Smooth muscle cell (in vitro differentiated cells): ENCODE measurements at regions not wholly inside any gene's neighbourhood (a gene's known extent, or its start where the extent isn't known, plus 50 kb on each side); places are given as distances from the start of the nearest gene placed in this dataset.

Source experiments
- DNase-seq: peaks from one replicate; lab custom pipeline; 2025; ENCODE audit not compliant: unreplicated experiment; lab: John Stamatoyannopoulos, UW
- H2AFZ ChIP-seq: fragments of 200-600 bp; sonication (generic); 2 replicates; pipeline ENCODE4 v1.6.0; 2016; ENCODE audit warnings: antibody characterized with exemption, low read depth, mild to moderate bottlenecking
- H3F3A ChIP-seq: fragments of 200-600 bp; sonication (generic); 2 replicates; pipeline ENCODE4 v1.6.0; 2017; ENCODE audit warnings: antibody characterized with exemption, low read depth
- H3K27ac ChIP-seq: fragments of 200-600 bp; sonication (generic); 2 replicates; pipeline ENCODE4 v1.5.1; 2016; ENCODE audit warnings: low read depth, mild to moderate bottlenecking
- H3K27me3 ChIP-seq: fragments of 200-600 bp; sonication (generic); 2 replicates; pipeline ENCODE4 v1.6.1; 2016; ENCODE audit warnings: low read depth, mild to moderate bottlenecking
- H3K36me3 ChIP-seq: fragments of 200-600 bp; sonication (generic); 2 replicates; pipeline ENCODE4 v1.5.1; 2016; ENCODE audit warnings: low read depth
- H3K4me1 ChIP-seq: fragments of 200-600 bp; sonication (generic); 2 replicates; pipeline ENCODE4 v1.5.1; 2016; ENCODE audit warnings: low read depth
- H3K4me2 ChIP-seq: fragments of 200-600 bp; sonication (generic); 2 replicates; pipeline ENCODE4 v1.6.0; 2016; ENCODE audit warnings: mild to moderate bottlenecking
- H3K4me3 ChIP-seq: fragments of 200-600 bp; sonication (generic); 2 replicates; pipeline ENCODE4 v1.5.1; 2016; ENCODE audit warnings: mild to moderate bottlenecking
- H3K79me2 ChIP-seq: fragments of 200-600 bp; sonication (generic); 2 replicates; pipeline ENCODE4 v1.6.0; 2016; ENCODE audit warnings: low read depth, mild to moderate bottlenecking
- H3K9ac ChIP-seq: fragments of 200-600 bp; sonication (generic); 2 replicates; pipeline ENCODE4 v1.6.0; 2016; ENCODE audit warnings: low read depth
- H3K9me3 ChIP-seq: fragments of 200-600 bp; sonication (generic); replicated peaks from 2 replicates; pipeline ENCODE4 v1.5.1; 2016; ENCODE audit warnings: low read depth
- H4K20me1 ChIP-seq: fragments of 200-600 bp; sonication (generic); 2 replicates; pipeline ENCODE4 v1.6.0; 2016; ENCODE audit warnings: low read depth
- WGBS: methylation state at CpG from one replicate; pipeline ENCODE4 v1.1.7; 2016; ENCODE audit warnings: low lambda C conversion rate; 5-methylcytosine and 5-hydroxymethylcytosine counted together
- TF ChIP-seq, protein P1 (sequence below): fragments of 200-600 bp; sonication (generic); IDR thresholded peaks from 2 replicates; pipeline ENCODE4 v1.5.1; 2017; ENCODE audit warnings: borderline replicate concordance, mild to moderate bottlenecking, antibody characterized with exemption; ENCODE audit not compliant: insufficient read depth, poor library complexity, severe bottlenecking

DNA sequence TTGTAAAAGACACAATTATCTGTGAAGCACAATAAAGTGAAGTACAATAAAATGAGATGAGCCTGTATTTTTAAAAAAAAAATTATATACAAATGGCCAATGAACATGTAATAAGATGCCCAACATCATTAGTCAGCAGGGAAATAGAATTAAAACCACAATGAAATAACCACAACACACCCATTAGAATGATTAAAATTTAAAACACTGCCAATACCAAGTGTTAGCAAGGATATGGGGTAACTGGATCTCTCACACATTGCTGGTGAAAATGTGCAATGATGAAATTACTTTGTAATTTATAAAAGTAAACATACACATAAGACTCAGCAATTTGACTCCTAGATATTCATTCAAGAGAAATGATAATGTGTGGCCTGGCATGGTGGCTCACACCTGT, 62.8 kb downstream of the SHOC1 start:
- Histone ChIP-seq H3K27me3 (no peaks in the 10 kb centered on the region), H2AFZ (no peak overlapping the region), H4K20me1 (no peaks in the 10 kb centered on the region), H3K9me3 (no peaks in the 10 kb centered on the region), H3K79me2 (no peaks in the 10 kb centered on the region), H3K4me2 (no peak overlapping the region), H3K27ac (no peak overlapping the region), H3F3A (no peaks in the 10 kb centered on the region), H3K4me3 (no peak overlapping the region), H3K4me1 (no peaks in the 10 kb centered on the region), H3K9ac (no peak overlapping the region), H3K36me3 (no peaks in the 10 kb centered on the region)
- TF ChIP-seq, protein P1, sequence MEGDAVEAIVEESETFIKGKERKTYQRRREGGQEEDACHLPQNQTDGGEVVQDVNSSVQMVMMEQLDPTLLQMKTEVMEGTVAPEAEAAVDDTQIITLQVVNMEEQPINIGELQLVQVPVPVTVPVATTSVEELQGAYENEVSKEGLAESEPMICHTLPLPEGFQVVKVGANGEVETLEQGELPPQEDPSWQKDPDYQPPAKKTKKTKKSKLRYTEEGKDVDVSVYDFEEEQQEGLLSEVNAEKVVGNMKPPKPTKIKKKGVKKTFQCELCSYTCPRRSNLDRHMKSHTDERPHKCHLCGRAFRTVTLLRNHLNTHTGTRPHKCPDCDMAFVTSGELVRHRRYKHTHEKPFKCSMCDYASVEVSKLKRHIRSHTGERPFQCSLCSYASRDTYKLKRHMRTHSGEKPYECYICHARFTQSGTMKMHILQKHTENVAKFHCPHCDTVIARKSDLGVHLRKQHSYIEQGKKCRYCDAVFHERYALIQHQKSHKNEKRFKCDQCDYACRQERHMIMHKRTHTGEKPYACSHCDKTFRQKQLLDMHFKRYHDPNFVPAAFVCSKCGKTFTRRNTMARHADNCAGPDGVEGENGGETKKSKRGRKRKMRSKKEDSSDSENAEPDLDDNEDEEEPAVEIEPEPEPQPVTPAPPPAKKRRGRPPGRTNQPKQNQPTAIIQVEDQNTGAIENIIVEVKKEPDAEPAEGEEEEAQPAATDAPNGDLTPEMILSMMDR: no peak
- no peak for DNase-seq

DNA sequence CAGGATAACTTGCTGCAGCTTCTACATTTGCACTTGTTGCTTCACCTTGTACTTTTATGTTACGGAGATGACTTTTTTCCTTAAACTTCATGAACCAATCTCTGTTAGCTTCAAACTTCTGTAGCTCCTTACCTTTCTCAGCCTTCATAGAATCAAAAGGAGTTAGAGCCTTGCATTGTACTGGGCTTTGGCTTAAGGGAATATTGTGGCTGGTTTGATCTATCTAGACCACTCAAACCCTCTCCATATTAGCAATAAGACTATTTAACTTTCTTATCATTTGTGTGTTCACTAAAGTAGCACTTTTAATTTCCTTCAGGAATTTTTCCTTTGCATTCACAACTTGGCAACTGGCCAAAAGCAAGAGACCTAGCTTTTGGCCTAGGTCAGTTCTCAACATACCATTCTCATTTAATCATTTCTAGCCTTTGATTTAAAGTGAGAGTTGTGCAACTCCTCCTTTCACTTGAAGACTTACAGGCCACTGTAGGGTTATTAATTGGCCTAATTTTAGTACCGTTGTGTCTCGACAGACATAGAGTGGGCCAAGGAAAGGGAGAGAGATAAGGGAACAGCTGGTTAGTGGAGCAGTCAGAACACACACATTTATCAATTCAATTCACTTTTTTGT, 63.7 kb downstream of the SHOC1 start:
- 42% methylated on average over 3 of the region's 3 CpGs for WGBS
- Histone ChIP-seq H3K9me3 (no peaks in the 10 kb centered on the region), H4K20me1 (no peaks in the 10 kb centered on the region), H3K4me1 (no peaks in the 10 kb centered on the region), H3K4me3 (no peak overlapping the region), H3K27me3 (no peaks in the 10 kb centered on the region), H3K27ac (no peak overlapping the region), H3K9ac (no peak overlapping the region), H3K36me3 (no peaks in the 10 kb centered on the region), H3K79me2 (no peaks in the 10 kb centered on the region), H3F3A (no peaks in the 10 kb centered on the region), H3K4me2 (peak overlapping the region; percentile 10), H2AFZ (no peak overlapping the region)
- DNase-seq: no peak
- TF ChIP-seq, protein P1: no peak

DNA sequence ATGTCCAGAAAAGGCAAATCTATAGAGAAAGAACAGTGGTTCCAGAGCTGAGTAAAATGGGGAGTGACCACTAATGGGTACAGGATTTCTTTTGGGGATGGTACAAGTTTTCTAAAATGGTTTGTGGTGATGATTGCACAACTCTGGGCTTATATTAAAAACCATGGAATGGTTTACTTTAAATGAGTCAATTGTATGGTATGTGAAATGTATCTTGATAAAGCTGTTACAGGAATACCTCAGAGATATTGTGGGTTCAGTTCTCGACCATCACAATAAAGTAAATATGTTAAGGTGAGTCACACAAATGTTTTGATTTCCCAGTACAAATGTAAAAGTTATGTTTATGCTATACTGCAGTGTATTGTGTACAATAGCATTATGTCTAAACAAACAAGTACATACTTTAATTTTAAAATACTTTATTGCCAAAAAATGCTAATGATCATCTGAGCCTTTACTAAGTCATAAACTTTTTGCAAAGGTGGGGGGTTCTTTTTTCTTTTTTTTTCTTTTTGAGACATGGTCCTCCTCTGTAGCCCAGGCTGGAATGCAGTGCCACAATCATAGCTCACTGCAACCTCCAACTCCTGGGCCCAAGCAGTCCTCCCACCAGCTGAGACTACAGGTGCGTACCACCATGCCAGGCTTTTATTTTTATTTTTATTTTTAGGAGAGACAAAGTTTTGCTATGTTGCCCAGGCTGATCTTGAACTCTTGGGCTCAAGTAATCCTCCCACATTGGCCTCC, 65.9 kb downstream of the SHOC1 start:
- Histone ChIP-seq H3K4me1 (no peaks in the 10 kb centered on the region), H3K27me3 (no peaks in the 10 kb centered on the region), H4K20me1 (no peaks in the 10 kb centered on the region), H2AFZ (no peak overlapping the region), H3K27ac (peak overlapping the region; percentile 75), H3K9ac (no peak overlapping the region), H3K36me3 (no peaks in the 10 kb centered on the region), H3F3A (no peaks in the 10 kb centered on the region), H3K4me2 (peak overlapping the region; percentile 43), H3K4me3 (no peak overlapping the region), H3K9me3 (no peaks in the 10 kb centered on the region), H3K79me2 (no peaks in the 10 kb centered on the region)
- TF ChIP-seq, protein P1: no peak
- WGBS: 52% methylated on average over 2 of the region's 2 CpGs
- no peak for DNase-seq

DNA sequence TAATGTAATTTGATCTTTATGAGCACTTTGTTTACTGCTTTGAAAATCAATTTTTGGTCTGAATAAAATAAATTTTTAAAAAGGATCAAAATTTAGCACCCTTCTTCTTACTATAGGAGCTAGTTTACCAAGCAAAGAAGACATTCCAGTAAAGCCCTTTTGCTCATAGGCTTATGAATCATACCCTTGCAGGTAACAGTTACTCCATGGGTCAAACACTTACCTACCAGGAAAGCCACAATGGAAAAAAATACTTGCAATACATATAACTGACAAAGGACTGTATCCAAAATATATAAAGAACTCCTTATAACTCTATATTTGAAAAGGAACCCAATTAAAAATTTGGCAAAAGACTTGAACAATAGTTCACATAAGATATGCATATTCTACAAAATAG, 66.6 kb downstream of the SHOC1 start:
- no peak overlapping the region for H3K4me3 ChIP-seq
- no peaks in the 10 kb centered on the region for H3K27me3 ChIP-seq
- no peaks in the 10 kb centered on the region for H3K4me1 ChIP-seq
- no peak overlapping the region for H2AFZ ChIP-seq
- no peaks in the 10 kb centered on the region for H3F3A ChIP-seq
- peak overlapping the region; percentile 43 for H3K4me2 ChIP-seq
- H3K36me3 ChIP-seq: no peaks in the 10 kb centered on the region
- DNase-seq: no peak
- no peaks in the 10 kb centered on the region for H3K9me3 ChIP-seq
- peak overlapping the region; percentile 75 for H3K27ac ChIP-seq
- H3K9ac ChIP-seq: no peak overlapping the region
- no peaks in the 10 kb centered on the region for H4K20me1 ChIP-seq
- H3K79me2 ChIP-seq: no peaks in the 10 kb centered on the region
- TF ChIP-seq, protein P1: no peak
